ENCODE measurements at regions not wholly inside any gene's neighbourhood (a gene's known extent, or its start where the extent isn't known, plus 50 kb on each side); places are given as distances from the start of the nearest gene placed in this dataset.
"Not testable (repeated sequence)": the region's sequence is repeated elsewhere in the genome, so short reads cannot be mapped to it uniquely, and the experiment has no call there.

- DNase-seq, result no peak
These were observed 145.5 kb downstream of the HMHB1 start for GRCh38 chr5:143957455-143957854.

GRCh38 chr5:143962201-143962600 is 150.2 kb downstream of the HMHB1 start:
- DNase-seq, result no peak

GRCh38 chr5:143964919-143965318 is 153.0 kb downstream of the HMHB1 start:
- no peak for DNase-seq

GRCh38 chr5:143966280-143966679 is 154.3 kb downstream of the HMHB1 start:
- no peak for DNase-seq

- peak; percentile 16 for DNase-seq
These were observed 156.3 kb downstream of the HMHB1 start for GRCh38 chr5:143968071-143968878.

GRCh38 chr5:143970159-143970558 is 158.2 kb downstream of the HMHB1 start:
- DNase-seq, result no peak

- no peak for DNase-seq
These were observed 160.1 kb downstream of the HMHB1 start for GRCh38 chr5:143972068-143972467.

GRCh38 chr5:143976055-143976454 is 164.1 kb downstream of the HMHB1 start:
- DNase-seq, result no peak

GRCh38 chr5:143977891-143978461 is 166.0 kb downstream of the HMHB1 start:
- DNase-seq, result no peak

- no peak for DNase-seq
These were observed 167.2 kb downstream of the HMHB1 start for GRCh38 chr5:143979044-143979690.

- DNase-seq, result no peak
These were observed 168.5 kb downstream of the HMHB1 start for GRCh38 chr5:143980506-143980905.

GRCh38 chr5:143982957-143983356 is 171.0 kb downstream of the HMHB1 start:
- DNase-seq, result not testable (repeated sequence)

GRCh38 chr5:143985832-143986515 is 174.0 kb downstream of the HMHB1 start:
- no peak for DNase-seq

GRCh38 chr5:143986516-143987212 is 174.7 kb downstream of the HMHB1 start:
- no peak for DNase-seq

- DNase-seq, result no peak
These were observed 175.3 kb downstream of the HMHB1 start for GRCh38 chr5:143987264-143987663.

- DNase-seq, result no peak
These were observed 176.0 kb downstream of the HMHB1 start for GRCh38 chr5:143987751-143988560.

GRCh38 chr5:143992496-143992895 is 178.0 kb downstream of the YIPF5 start:
- no peak for DNase-seq

- peak; percentile 38 for DNase-seq
These were observed 167.6 kb downstream of the YIPF5 start for GRCh38 chr5:144002876-144003275.

- no peak for DNase-seq
These were observed 166.8 kb downstream of the YIPF5 start for GRCh38 chr5:144003636-144004035.

GRCh38 chr5:144004146-144004545 is 166.3 kb downstream of the YIPF5 start:
- no peak for DNase-seq

GRCh38 chr5:144004751-144005150 is 165.7 kb downstream of the YIPF5 start:
- no peak for DNase-seq

GRCh38 chr5:144009116-144009515 is 161.3 kb downstream of the YIPF5 start:
- no peak for DNase-seq
